Daoy (cell line): ENCODE measurements at regions not wholly inside any gene's neighbourhood (a gene's known extent, or its start where the extent isn't known, plus 50 kb on each side); places are given as distances from the start of the nearest gene placed in this dataset.

Experiments
- DNase-seq: peaks from one replicate; pipeline ENCODE4 v3.0.0-alpha.2; 2015; ENCODE audit warnings: low read depth

DNA sequence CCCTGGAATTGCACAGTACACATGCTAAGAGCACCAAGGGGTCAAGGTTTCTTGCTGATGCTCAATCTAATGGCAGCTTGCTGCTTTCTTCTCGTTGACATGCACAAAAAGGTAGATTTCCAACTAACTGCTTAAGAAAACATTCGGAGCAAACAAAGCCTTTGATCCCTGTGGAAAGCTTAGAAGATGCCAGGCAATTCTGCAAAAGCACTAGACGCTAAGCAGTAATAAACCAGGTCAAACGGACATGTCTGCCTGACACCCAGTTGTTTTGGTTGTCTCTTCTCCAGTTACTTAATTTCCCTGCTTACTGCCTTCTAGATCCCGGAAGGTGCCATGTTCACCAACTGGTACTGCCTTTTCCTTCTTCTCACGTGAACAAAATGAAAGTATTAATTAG lies 100.5 kb upstream of the TMCC3 start:
- DNase-seq: no peak

DNA sequence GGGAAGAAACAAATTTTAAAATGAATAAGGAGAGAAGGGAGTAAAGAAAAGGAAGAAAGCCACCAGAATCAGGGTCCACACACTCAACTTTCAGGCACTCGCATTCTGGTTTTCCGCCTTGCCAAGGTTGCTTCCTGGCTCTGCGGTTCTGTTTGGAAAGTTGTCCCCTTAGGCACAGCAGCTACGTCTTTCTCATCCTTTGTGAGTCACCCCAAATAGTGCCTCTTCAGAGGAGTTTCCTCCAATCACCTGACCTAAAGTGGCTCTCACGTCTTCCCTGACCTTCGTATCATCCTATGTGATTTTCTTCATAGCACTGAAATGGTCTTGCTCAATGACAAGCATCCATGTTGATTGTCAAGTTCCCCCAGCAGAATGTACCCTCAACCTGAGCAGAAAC lies 99.5 kb upstream of the TMCC3 start:
- DNase-seq: no peak

DNA sequence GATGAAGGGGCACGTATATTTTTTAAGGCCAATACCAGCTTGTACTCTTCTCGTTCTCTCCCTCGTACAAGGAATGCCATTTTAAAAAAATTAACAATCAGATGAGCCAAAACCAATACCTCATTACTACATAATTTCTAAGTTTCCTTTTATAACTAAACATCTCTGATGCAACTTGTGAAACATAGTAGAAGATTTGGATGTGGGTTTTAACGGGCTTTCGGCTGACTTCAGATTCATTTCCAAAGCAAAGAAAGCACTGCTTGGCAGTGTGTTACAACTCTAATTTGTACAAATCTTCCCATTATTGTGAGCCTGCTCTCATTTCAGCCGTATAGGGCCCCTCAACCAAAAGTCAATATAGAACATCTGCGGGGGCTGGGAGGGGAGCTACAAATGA lies 99.1 kb upstream of the TMCC3 start:
- no peak for DNase-seq

DNA sequence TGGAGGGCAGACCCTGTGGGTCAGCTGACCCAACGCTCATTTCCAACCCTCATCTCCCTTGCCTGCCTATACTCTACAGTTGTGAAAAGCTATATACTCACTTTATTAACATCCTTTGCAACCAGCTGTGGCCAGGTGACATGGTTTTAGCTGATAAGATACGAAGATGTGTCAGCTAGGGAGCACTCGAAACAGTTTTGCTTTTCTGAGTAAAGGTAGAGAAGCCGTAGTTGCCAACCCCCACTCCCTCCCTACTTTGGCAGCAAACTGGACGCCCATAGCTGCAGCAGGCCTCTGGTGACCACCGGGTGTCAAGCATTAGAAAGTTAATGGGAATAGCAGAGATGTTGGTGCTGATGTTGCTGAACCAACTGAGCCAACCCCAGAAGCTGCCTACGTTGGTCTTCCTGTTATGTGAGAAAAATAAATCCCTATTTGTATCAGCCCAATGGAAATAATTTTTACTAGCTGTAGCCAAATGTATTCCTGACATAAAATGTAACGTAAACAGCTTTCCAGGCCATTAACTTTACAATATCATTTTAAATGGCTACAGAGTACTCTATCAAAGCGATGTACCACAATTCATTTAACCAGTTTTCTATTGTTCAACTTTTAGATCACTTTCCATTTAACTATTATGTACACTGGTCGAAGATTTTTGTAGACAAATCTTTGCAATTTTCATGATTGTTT lies 98.5 kb upstream of the TMCC3 start:
- DNase-seq: no peak

DNA sequence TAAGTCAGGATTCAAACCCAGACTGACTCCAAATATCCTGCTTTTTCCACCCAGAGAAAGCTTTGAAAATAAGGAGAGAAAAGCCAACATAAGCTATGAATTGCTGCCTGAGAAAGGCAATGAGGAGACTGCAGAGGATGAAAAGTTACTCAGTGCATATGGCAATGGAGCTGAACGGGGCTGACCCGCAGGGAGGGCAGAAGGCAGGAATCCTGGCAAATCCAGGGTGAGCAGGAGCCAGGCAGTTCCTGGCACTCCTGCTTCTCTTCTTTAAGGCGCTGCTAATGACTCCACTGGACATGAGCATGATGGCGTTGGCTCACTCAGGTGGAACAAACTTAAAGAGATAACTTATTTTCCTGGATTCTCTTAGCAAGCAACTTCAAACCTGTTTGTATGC lies 95.2 kb upstream of the TMCC3 start:
- no peak for DNase-seq

DNA sequence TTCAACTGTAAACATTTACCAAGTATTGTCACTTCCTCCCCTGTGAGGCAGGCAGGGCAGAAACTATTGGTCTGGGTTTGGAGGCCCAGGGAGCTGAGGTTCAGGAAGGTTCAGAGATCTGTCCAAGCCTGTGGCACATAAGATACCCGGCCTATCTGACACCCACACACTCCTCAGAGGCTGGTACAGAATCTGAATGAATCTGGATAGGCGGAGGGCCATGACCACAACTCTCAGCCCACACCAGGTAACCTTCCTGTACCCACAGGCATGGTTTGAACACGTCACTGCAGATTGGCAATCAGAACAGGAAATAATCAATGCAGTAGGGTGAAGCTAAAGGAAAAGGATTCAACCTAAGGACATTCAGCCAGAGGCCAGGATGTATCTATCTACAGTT lies 92.8 kb upstream of the TMCC3 start:
- DNase-seq: no peak

DNA sequence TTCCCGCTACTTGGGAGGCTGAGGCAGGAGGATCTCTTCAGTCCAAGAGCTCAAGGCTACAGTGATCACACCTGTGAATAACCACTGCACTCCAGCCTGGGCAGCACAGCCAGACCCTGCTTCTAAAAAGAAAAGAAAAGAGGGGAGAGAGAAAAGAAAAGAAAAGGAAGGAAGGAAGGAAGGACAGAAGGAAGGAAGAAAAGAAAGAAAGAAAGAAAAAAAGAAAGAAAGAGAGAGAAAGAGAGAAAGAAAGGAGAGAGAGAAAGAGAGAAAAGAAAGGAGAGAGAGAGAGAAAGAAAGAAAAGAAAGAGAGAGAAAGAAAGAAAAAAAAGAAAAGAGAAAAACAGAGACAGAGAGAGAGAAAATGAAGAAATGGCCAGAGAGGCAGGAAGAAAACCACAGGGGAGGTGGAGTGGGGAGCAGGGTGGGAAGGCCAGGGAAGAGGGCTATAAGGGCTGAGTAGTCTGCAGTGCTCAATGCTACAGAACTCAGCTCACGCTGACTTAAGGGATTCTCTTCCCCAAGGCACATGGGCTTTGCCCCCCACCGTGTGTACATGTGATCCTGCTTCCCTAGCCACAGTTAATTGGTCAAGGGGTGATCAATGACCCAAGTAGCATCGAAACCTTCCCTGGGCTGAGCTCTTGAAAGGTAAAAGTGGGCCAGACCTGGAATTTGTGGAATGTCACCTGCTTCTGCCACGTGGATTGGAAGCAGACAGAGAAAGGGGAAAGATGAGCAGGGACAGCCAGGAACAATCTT lies 90.4 kb upstream of the TMCC3 start:
- no peak for DNase-seq

DNA sequence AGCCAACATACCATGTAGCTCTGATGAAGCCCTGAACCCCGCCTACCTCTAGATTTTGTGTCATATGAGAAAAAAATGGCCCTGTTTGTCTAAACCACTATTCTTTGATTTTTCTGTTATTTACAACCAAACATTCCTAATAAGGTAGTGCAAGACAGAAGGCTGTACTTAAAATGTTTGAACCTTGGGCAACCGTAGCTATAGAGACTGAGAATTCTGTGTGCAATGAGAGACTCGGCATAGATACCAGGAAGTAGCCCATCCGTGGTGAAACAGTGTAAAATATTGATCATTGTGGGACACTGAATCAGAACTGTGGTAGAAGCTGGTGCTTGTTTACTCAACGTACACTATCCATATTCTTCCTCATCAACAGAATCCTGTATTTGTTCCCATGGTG lies 86.5 kb upstream of the TMCC3 start:
- no peak for DNase-seq

DNA sequence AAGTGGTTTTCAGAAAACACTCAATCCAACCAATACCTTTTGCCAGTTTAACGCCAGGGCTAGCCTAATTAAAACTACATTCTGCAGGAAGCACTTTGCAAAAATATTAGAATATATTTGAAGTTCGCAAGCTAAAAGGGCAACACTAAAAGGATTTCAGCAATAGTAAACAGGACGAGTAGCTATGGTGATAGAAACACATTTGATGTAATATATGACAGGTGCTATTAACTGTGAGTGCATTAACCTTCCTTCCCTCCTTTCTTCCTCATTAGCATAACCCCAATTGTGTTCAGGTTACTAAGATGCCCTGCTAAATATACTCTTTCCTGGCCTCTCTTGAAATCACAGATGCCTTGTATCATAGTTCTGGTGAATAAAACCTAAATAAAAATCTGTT lies 85.6 kb upstream of the TMCC3 start:
- no peak for DNase-seq

DNA sequence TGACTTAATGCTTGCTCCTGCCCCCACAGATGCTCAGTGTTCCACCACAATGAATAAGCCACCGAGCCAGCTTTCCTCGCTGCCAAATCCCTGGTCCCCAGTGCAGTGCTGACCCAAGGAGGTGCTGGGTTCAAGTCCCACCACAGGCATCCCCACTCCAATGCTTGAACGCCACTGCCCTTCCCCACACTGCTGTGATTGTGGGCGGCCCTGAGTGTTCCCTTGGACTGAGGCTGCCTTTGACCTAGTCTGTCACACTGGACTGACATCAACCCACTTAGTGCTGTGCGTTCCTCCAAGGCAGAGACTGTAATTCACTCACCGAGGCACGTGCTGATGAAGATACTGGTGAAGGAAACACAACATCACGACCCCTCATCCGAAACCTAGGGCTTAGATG lies 83.4 kb upstream of the TMCC3 start:
- no peak for DNase-seq

DNA sequence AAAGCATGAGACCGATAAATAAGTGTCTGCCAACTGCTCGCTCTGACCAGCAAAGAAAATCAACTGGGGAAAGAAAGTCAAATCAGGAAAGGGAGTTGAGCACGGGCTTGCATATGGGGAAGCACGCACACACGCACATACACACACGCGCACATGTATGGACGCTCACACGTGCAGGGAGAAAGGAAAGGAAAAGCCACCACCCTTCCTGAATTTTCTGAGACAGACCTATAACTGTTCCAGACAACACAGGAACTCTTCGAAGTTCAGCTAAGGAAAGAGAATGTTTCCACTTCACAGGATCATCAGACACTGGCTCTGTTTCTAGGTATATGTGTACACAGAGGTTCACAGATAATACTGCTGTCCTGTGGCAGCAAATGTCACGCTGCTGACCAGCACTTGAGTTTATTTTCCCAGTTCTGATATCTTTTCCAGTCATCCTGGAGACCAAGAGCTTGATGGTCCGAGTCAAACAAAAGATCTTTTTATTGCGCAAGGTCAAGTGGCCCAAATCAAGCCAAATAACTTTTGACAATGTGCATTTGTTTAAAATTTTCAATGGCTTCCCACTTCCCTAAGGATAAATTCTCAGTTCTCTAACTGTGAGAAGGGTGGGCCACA lies 82.1 kb upstream of the TMCC3 start:
- DNase-seq: no peak

DNA sequence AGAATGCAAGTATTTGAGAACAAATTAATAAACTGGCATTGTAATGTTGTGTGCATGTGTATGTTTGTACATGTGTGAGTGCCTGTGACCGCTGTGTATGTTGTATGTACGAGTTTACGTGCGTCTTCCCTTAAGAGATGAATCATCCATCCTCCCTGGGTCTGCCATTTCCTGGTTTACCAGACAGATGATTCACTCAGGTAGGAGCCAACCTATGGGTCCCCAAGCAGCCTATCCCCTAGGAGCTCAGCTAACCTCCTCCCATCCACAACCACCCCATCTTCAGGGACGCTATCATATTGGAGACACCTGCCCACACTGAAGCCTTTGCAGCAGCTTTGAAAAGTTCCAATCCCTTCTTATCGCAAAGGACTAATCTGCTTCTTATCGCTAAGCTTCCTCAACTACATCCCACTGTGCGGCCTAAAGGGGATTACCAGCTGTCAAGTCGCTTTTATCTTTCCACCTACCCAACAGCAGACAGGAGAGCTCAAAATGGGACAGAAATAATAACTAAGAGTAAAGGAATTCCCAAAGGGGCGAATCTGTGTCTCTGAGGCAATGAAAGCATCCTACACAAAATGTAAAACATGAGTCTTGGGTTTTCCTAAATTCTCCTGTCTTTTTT lies 81.5 kb upstream of the TMCC3 start:
- no peak for DNase-seq

DNA sequence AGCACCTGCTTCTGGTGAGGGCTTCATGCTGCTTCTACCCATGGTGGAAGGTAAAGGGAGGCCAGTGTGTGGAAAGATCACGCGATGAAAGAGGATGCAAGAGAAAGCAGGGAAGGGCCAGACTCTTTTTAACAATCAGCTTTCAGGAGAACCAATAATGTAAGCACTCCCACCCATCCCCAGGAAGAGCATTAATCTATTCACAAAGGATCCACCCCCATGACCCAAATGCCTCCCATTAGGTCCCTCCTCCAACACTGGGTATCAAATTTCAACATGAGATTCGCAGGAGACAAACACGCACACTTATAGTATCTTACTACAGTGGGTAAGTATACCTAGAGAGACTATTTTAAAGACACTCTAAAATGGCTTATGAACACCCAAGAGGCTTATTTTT lies 80.5 kb upstream of the TMCC3 start:
- no peak for DNase-seq

DNA sequence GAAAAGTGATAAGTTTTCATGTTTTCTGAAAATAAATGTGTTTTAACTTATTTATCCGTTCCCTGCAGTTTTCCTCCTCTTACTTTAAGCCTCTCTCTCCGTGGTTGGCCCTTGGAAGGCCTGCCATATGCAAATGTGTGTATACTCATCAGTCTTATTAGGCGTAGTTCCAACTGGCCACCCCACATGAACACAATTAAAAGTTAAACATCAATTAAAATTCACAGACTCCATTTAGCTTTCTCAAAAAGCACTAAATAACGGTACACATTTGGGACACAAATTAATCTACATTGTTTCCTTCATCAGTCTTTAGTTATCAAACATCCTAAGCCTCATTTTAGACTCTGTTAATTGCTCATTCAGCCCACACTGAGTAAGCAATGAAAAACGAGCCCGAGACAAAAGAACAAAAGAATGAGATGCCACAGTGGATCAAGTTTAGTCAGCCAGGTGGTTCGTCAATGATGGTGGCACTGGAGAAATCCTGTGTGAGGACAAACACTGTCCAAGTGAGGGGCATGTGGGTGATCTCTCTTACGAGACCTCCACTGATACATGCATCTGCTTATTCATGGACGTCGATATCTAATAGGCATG lies 76.0 kb upstream of the TMCC3 start:
- DNase-seq: no peak

DNA sequence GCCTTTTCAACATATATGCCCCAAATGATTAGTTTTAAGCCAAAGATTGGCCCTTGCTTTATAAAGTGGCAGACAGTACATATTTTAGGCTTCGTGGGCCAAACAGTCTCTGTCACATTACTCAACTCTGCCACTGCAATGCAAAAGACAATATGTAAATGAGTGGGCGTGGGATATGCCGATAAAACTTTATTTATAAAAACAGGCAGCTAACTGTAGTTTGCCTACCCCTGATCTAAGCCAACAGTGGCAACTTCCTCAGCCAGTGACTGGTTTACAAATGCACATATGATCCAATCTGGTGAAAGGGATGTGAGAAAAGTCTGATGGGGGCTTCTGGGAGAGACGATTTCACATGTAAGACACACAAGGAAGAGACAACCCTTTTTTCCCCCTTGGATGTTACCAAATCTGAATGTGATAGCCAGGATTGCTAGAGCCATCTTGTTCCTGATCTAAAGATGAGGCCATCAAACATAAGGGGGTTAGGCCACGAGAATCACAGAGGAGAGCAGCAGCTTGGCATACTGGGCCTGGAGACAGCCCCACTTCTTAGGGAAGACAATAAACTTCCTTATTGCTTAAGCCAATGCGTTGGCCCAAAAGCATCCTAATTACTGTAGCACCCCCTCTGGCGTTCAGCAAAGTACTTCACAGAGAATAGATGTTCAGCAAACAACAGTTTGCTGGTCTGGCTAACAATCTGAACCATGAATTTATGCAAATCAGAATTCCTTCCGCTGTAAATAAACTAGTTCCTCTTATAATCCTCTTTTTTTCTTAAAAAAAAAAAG lies 75.2 kb upstream of the TMCC3 start:
- DNase-seq: peak; percentile 48

DNA sequence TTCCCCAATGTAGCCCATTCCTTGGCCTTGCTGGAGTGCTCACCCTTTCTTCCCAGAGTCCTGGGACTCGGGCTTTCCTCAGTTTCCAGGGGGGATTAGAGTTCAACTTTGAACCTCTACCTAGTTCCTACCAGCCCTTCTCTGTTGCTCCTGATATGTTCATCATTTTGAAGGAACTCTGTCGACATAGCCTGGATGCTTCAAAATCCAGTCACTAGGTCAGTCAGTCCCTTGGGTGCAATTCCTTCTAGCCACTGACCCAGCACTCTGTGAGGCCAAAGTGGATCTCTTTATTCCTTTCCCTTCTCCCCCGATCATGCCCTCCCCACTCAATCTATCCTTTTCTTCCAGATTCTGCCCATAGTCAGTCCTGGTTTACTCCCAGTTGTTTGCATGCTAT lies 72.3 kb upstream of the TMCC3 start:
- DNase-seq: no peak

DNA sequence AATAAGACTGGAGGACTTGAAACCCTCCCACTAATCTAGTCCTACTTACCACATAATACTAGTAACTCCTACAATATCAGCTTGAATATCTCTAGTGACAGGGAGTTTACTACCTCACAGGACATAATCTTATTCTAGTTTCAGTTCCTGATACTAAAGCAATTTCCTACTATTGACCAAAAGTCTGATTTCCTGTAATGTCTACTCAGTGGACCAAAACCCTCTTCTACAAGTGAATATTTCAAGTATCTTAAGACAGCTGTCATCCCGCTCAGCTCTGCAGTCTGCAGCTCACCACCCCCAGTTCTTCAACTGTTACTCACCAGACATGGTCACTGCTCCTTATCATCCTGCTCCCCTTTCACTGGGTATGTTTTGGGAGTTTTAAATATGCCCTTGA lies 70.8 kb upstream of the TMCC3 start:
- DNase-seq: no peak

DNA sequence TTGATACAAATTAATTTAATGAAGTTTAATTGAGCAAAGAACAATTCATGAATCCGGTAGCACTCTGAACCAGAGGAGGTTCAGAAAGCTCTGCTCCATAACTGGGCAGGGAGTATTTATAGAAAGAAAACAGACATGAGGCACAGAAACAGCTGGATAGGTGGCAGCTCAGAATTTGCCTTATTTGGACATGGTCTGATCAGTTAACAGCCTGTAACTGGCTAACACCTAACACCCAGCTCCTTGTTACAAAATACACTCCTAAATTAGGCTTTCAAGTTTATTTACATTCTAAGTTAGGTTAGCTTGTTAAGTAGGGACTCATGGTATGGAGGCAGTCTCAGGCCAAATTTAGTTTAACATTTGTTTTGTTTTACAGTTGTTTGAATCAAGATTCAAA lies 67.8 kb upstream of the TMCC3 start:
- peak; percentile 9 for DNase-seq

DNA sequence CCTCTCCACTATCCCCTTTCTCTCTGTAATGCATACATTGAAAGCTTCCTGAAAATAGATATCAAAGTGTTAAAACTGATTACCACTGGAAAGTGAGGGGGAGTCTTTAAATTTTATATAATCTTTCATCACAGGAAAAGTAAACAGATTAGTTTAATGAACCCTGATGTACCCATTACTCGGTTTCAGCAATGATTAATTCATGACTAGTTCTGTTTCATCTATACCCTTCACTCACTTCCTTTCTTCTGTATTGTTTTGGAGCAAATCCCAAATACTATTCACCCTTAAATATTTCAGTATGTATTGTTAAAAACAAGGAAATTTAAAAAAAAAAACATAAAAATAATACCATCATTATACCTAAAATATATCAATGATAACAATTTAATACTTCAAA lies 67.3 kb upstream of the TMCC3 start:
- DNase-seq: no peak

DNA sequence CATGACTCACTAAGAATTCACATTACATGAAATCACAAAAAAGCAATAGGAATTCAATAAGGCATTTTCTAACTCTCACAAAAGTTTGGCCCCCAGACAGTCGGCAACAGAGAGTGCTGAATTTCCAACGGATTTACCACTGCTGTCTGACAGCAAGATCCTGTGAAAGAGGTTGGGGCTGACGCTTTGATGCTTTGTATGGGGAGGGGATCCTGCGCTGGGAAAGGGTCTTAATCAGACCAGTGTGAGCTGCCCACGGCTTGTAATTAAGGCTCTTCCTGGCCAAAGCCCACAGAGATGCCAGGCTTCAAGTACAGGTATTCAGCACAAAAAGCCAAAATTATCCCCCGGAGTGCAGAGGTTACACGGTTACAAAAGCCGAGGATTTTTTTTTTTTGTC lies 66.8 kb upstream of the TMCC3 start:
- no peak for DNase-seq

DNA sequence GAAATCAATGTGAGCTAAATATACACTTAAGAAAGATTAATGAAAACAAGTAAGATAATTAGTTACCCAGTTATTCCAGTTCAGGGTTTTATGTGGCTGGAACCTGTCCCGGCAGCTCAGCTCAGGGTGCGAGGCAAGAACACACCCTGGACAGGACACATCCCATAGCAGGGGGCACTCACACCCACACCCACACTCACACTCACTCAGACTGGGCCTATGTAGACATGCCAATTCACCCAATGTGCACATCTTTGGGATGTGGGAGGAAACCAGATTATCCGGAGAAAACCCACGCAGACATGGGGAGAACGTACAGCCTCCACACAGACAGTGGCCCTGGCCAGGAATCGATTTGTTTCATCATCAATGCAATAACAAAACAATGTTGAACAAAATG lies 66.0 kb upstream of the TMCC3 start:
- DNase-seq: no peak
